Dermis microvascular lymphatic vessel endothelial cell (primary cell): ENCODE measurements at regions not wholly inside any gene's neighbourhood (a gene's known extent, or its start where the extent isn't known, plus 50 kb on each side); places are given as distances from the start of the nearest gene placed in this dataset.
"Not testable (repeated sequence)": the region's sequence is repeated elsewhere in the genome, so short reads cannot be mapped to it uniquely, and the experiment has no call there.

ENCODE experiments used
- DNase-seq, 2 donors: peaks; one replicate each; pipeline versions ENCODE4 v3.0.0 to v3.0.0-alpha.2; 2010; ENCODE audit warnings: low read depth in 2 of 2

GRCh38 chr13:70310396-70311119 is 202.3 kb upstream of the KLHL1 start:
- no peak for DNase-seq

- no peak for DNase-seq
Observed at GRCh38 chr13:70297189-70297616, 189.0 kb upstream of the KLHL1 start.

GRCh38 chr13:70284371-70284770 is 176.1 kb upstream of the KLHL1 start:
- no peak for DNase-seq

- DNase-seq, result no peak
Observed at GRCh38 chr13:70275841-70276240, 167.6 kb upstream of the KLHL1 start.

- no peak for DNase-seq
Observed at GRCh38 chr13:70255406-70255991, 147.2 kb upstream of the KLHL1 start.

- no peak for DNase-seq
Observed at GRCh38 chr13:70253834-70254233, 145.6 kb upstream of the KLHL1 start.

- DNase-seq, result no peak
Observed at GRCh38 chr13:70253411-70253810, 145.2 kb upstream of the KLHL1 start.

- DNase-seq, result no peak
Observed at GRCh38 chr13:70249332-70250064, 141.2 kb upstream of the KLHL1 start.

- DNase-seq, result no peak
Observed at GRCh38 chr13:70237131-70237530, 128.9 kb upstream of the KLHL1 start.

GRCh38 chr13:70235565-70235964 is 127.3 kb upstream of the KLHL1 start:
- no peak for DNase-seq

- no peak for DNase-seq
Observed at GRCh38 chr13:70223911-70224310, 115.7 kb upstream of the KLHL1 start.

- no peak for DNase-seq
Observed at GRCh38 chr13:70222926-70223325, 114.7 kb upstream of the KLHL1 start.

GRCh38 chr13:70218618-70219017 is 110.4 kb upstream of the KLHL1 start:
- no peak for DNase-seq

- DNase-seq, result not testable (repeated sequence)
Observed at GRCh38 chr13:70208968-70209367, 100.7 kb upstream of the KLHL1 start.

GRCh38 chr13:70206671-70207070 is 98.4 kb upstream of the KLHL1 start:
- DNase-seq, result no peak

GRCh38 chr13:70203661-70204229 is 95.5 kb upstream of the KLHL1 start:
- peak in 1 of 2 donors; percentile 0 for DNase-seq

- no peak for DNase-seq
Observed at GRCh38 chr13:70191034-70191433, 82.8 kb upstream of the KLHL1 start.

GRCh38 chr13:70189981-70190380 is 81.7 kb upstream of the KLHL1 start:
- DNase-seq, result no peak

GRCh38 chr13:70188567-70188966 is 80.3 kb upstream of the KLHL1 start:
- no peak for DNase-seq

- no peak for DNase-seq
Observed at GRCh38 chr13:70183041-70183440, 74.8 kb upstream of the KLHL1 start.
